ENCODE measurements at regions not wholly inside any gene's neighbourhood (a gene's known extent, or its start where the extent isn't known, plus 50 kb on each side); places are given as distances from the start of the nearest gene placed in this dataset.

GRCh38 chr10:61124756-61125530 lies 181.0 kb upstream of the RHOBTB1 start:
- TF ChIP-seq CTCF (IDR thresholded peaks at IDR 0.05) (no peak), POLR2A (IDR thresholded peaks at IDR 0.05) (no peak)

Measured in right lobe of liver (tissue), 4 donors.